Cardiac muscle cell (in vitro differentiated cells and primary cell): ENCODE measurements at regions not wholly inside any gene's neighbourhood (a gene's known extent, or its start where the extent isn't known, plus 50 kb on each side); places are given as distances from the start of the nearest gene placed in this dataset.
"Not testable (repeated sequence)": the region's sequence is repeated elsewhere in the genome, so short reads cannot be mapped to it uniquely, and the experiment has no call there.

Experiments
- DNase-seq, 2 donors: peaks; one replicate each; pipeline versions ENCODE4 v3.0.0 to v3.0.0-alpha.2; 2010 to 2017; ENCODE audit warnings: low read depth in 1 of 2, low spot score in 1 of 2
- H3K27ac ChIP-seq: fragments of 200-600 bp; sonication (generic); 2 replicates; pipeline ENCODE4 v1.5.1; 2016
- H3K27me3 ChIP-seq: fragments of 200-600 bp; sonication (generic); 2 replicates; pipeline ENCODE4 v1.6.0; 2016; ENCODE audit warnings: control low read depth
- H3K36me3 ChIP-seq: fragments of 200-600 bp; sonication (generic); 2 replicates; pipeline ENCODE4 v1.5.1; 2016; ENCODE audit warnings: control low read depth
- H3K4me1 ChIP-seq: fragments of 200-600 bp; sonication (generic); 2 replicates; pipeline ENCODE4 v1.8.1; 2017; ENCODE audit warnings: low read depth, mild to moderate bottlenecking, mixed run types
- H3K4me3 ChIP-seq: fragments of 200-600 bp; sonication (generic); 2 replicates; pipeline ENCODE4 v1.5.1; 2016; ENCODE audit warnings: mild to moderate bottlenecking
- H3K9me3 ChIP-seq: fragments of 200-600 bp; sonication (generic); 2 replicates; pipeline ENCODE4 v1.5.1; 2017; ENCODE audit warnings: low read depth, mild to moderate bottlenecking, control low read depth
- TF ChIP-seq, protein P1 (sequence below): IDR thresholded peaks from 2 replicates; pipeline ENCODE4 v1.5.1; 2012; ENCODE audit warnings: low read depth, mild to moderate bottlenecking, low read length

- H3K4me3 ChIP-seq, H3K27me3 ChIP-seq, H3K36me3 ChIP-seq, H3K9me3 ChIP-seq, H3K4me1 ChIP-seq, H3K27ac ChIP-seq, DNase-seq: not testable (repeated sequence)
These were observed 947.1 kb upstream of the DEFB115 start for GRCh38 chr20:30310385-30310784.

DNA sequence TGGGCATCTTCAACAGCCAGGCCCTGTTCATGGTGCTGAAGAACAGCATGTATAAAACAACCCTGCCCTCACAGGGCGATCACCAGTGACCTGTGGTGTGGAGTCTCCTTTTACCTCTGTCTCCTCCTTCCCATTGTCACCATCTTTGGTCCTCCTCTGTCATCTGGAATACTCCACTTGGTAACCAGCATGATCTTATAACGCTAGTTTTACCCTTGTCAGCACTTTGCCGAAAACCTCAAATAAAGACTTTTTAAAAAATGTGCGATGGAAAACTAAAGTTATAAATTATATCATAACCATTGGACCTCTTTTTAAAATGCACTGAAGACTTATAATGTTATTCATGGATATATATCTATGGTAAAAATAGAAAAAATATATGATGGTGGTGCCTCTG lies 945.2 kb upstream of the DEFB115 start:
- H3K27me3 ChIP-seq = peaks cover 25% of the 10 kb centered on the region
- not testable (repeated sequence) for H3K27ac ChIP-seq, H3K4me1 ChIP-seq, H3K4me3 ChIP-seq, DNase-seq, H3K9me3 ChIP-seq, H3K36me3 ChIP-seq

DNA sequence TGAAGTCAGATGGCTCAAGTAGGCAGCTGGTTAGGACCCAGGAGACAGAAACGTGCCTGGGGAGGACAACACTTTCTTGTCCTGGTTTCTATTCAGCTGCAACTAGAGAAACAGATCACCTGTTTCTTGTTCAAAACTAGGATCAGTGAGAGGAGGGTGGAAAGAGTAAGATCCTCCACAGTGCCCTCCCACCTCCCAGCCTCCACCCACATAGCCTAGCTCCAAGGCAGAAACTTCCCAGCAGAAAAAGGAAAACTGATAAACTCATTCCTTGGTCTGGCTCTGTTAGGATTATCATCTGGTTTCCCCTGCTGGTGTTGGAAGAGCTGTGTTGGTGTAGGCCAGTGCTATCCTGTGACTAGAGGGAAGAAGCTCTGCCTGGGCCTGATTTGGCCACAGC lies 943.8 kb upstream of the DEFB115 start:
- H3K27ac ChIP-seq, H3K4me3 ChIP-seq, H3K36me3 ChIP-seq, H3K4me1 ChIP-seq, DNase-seq, H3K9me3 ChIP-seq: not testable (repeated sequence)
- peaks cover 28% of the 10 kb centered on the region for H3K27me3 ChIP-seq

- H3K36me3 ChIP-seq, DNase-seq, H3K27ac ChIP-seq, H3K4me1 ChIP-seq, H3K9me3 ChIP-seq, H3K4me3 ChIP-seq: not testable (repeated sequence)
- peaks cover 28% of the 10 kb centered on the region for H3K27me3 ChIP-seq
These were observed 941.4 kb upstream of the DEFB115 start for GRCh38 chr20:30316063-30316462.

DNA sequence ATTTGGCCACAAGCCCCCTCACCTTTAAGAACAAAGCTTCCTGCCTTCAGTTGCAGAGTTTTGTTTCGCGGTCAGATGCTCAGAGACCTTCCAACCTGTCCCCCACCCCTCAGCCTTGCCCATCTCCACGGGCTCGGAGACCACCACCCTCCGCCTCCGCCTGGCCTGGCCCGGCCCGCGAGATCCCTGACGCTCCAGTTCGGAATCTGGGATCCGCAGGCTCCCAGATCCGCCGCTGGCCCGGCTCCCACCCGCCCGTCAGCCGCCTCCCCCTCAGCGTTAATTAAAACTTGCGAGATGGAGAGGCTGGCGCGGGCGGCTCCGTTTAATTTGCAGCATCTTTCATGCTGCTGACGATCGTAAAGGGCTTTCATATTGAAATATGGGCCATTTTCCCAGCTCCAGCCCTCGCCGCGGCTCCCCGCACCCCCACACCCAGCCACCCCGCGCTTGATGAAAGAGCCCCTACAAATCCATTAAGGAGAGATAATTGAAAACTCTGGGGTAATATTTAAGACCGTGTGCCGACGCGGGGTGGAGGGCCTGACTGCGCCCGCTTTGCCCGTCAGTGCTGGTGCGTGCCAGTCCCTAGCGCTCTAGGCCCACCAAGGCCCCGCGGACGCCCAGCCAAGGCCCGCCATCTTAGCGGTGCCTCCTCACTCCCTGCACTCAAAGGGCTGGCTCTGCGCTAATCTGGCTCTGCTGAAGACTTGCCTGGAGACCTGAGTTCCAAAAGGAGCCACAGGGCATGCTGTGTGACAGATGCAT lies 940.7 kb upstream of the DEFB115 start:
- not testable (repeated sequence) for H3K36me3 ChIP-seq, H3K9me3 ChIP-seq, H3K4me3 ChIP-seq, H3K4me1 ChIP-seq, H3K27ac ChIP-seq, DNase-seq
- H3K27me3 ChIP-seq = peaks cover 28% of the 10 kb centered on the region

DNA sequence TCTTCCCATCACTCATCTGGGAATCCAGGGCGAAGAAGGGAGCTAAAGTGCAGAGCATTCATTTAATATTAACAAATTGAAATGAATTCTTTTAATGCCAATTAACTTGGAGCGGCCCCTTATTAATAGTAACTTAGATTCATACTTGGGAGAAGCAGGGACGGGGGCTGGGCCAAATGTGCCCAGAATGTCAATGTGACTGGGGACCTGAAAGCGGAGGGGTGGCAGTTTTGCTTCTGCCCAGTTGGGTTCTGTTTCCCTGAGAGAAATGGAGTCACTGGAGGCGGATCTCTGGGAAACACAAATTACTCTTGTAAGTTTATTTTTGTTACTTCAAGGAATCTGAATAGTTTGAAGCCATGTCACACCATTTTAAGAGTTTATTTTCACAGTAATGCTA lies 923.7 kb upstream of the DEFB115 start:
- DNase-seq, H3K4me3 ChIP-seq, H3K27ac ChIP-seq, H3K9me3 ChIP-seq, H3K36me3 ChIP-seq, H3K4me1 ChIP-seq, H3K27me3 ChIP-seq: not testable (repeated sequence)

- H3K27ac ChIP-seq, H3K9me3 ChIP-seq, H3K27me3 ChIP-seq, DNase-seq, H3K4me1 ChIP-seq, H3K36me3 ChIP-seq, H3K4me3 ChIP-seq: not testable (repeated sequence)
These were observed 919.9 kb upstream of the DEFB115 start for GRCh38 chr20:30337556-30337955.

DNA sequence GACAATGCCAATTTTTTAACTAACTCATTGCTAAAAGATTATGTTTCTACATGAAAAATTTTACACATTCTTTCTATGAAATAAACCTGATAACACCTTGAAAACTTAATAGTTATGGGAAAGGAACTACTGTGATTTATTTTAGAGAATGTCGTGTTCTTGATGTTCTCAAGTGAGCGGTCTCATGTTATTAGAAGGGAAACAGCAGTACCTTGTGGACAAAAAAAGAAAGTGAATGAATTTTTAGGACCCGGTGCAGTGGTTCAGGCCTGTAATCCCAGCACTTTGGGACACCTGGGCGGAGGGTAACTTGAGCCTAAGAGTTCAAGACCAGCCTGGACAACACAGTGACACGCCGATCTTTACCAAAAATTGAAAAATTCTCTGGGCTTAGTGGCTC lies 908.5 kb upstream of the DEFB115 start:
- TF ChIP-seq, protein P1, sequence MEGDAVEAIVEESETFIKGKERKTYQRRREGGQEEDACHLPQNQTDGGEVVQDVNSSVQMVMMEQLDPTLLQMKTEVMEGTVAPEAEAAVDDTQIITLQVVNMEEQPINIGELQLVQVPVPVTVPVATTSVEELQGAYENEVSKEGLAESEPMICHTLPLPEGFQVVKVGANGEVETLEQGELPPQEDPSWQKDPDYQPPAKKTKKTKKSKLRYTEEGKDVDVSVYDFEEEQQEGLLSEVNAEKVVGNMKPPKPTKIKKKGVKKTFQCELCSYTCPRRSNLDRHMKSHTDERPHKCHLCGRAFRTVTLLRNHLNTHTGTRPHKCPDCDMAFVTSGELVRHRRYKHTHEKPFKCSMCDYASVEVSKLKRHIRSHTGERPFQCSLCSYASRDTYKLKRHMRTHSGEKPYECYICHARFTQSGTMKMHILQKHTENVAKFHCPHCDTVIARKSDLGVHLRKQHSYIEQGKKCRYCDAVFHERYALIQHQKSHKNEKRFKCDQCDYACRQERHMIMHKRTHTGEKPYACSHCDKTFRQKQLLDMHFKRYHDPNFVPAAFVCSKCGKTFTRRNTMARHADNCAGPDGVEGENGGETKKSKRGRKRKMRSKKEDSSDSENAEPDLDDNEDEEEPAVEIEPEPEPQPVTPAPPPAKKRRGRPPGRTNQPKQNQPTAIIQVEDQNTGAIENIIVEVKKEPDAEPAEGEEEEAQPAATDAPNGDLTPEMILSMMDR = peak; percentile 14
- not testable (repeated sequence) for H3K27ac ChIP-seq, H3K4me3 ChIP-seq, H3K36me3 ChIP-seq, H3K9me3 ChIP-seq, H3K4me1 ChIP-seq, H3K27me3 ChIP-seq
- peak; percentile 19 to 40 for DNase-seq

DNA sequence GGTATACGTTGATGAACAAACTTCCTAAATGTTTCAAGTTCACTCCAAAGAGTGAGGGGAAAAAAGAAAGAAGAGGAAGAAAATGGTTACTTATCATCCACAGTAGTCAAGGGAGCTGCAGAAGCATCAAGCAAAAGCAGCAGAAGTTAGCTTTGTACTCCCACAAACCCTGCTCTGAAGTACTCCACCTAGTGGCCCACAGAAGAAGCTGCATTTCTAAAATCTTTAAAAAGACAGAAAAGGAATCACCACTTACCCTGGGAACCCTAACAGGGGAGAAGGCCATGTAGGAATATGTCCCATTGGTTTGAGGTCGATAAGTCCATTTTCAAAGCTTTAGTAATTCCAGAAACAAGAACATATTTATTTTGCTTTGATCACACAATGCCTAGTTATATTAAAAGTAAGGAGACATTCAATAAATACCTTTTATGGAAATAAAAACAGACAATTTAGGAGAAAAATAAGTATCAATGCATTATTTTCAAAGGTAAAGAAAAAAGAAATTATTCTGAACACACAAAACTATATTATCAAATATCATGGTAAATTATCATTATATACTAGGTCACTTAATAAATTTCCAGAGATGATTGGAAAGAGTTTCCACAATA lies 900.5 kb upstream of the DEFB115 start:
- not testable (repeated sequence) for H3K4me3 ChIP-seq, H3K9me3 ChIP-seq, H3K4me1 ChIP-seq, H3K27ac ChIP-seq, H3K36me3 ChIP-seq, H3K27me3 ChIP-seq
- peak in 1 of 2 donors; percentile 1 for DNase-seq
- TF ChIP-seq, protein P1 = peak; percentile 50

DNA sequence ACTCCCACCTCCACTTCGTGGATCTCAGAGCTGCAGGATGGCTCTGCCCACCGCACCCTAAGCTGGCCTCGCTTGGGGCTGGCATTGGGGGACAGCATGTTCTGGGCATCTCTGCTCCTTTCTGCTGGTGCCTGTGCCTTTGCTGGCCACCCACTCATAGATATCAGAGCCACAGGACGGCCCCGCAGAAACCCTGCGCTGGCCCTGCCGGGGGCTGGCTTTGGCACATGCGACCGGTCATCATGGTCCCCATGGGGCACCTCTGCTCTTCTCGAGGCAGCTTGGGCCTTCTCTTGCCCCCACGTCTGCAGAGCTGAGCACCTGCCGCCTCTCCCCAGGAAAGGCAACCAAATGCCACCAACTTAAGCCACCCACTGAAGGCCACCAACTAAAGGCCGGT lies 895.7 kb upstream of the DEFB115 start:
- not testable (repeated sequence) for H3K27ac ChIP-seq, H3K27me3 ChIP-seq, DNase-seq, H3K36me3 ChIP-seq, H3K9me3 ChIP-seq, H3K4me3 ChIP-seq, H3K4me1 ChIP-seq

DNA sequence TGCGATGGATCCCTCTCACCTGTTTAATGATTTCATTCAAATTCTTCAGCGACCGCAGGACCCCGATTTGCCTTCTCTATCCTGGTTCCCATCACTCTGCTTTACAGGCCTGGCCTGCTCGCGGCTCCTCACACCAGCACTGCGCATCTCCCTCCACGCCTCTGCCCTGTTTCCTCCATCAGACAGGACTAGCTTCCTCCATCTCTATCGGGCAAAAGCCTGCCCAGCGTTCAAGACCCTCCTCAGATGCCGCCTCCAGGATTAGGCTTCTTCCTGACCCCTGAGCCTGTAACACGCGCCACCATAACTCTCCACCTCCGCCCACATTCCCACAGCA lies 881.1 kb upstream of the DEFB115 start:
- not testable (repeated sequence) for H3K9me3 ChIP-seq, DNase-seq, H3K27me3 ChIP-seq, H3K27ac ChIP-seq, H3K4me1 ChIP-seq, H3K36me3 ChIP-seq
- peak overlapping the region; percentile 71 for H3K4me3 ChIP-seq
